ENCODE measurements at regions not wholly inside any gene's neighbourhood (a gene's known extent, or its start where the extent isn't known, plus 50 kb on each side); places are given as distances from the start of the nearest gene placed in this dataset.

DNA sequence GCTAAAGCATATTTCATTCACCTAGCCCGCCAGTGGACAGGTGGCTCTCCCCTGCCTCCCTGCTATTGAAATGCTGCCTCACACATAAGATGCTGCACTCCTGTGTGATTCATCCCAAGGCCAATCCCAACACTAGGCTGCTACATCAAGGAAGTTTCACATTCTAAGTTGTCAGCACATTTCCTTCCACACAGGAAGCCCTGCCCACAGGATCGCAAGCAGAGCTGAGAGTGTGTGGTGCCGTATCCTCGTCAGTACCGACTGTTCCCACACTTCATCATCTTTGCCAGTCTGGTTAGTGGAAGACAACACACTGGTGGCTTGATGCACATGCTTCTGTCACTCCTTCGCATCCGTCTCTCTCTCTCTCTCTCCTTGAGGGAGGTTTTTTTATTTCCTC is 194.3 kb upstream of the PPP2R2D start:
- no peak for TF ChIP-seq POLR2A (IDR thresholded peaks at IDR 0.05)
- TF ChIP-seq CTCF (IDR thresholded peaks at IDR 0.05) = no peak

All from thyroid gland (tissue), 4 donors.